Neural cell (in vitro differentiated cells): ENCODE measurements at regions not wholly inside any gene's neighbourhood (a gene's known extent, or its start where the extent isn't known, plus 50 kb on each side); places are given as distances from the start of the nearest gene placed in this dataset.

ENCODE experiments used
- CTCF ChIP-seq: fragments of 450-650 bp; IDR thresholded peaks from 2 replicates; pipeline ENCODE4 v1.5.1; 2014; ENCODE audit warnings: antibody characterized with exemption, mild to moderate bottlenecking, moderate library complexity; ENCODE audit not compliant: poor library complexity, severe bottlenecking
- EP300 ChIP-seq: fragments of 450-650 bp; conservative IDR thresholded peaks from 2 replicates; pipeline ENCODE4 v1.6.1; 2014; ENCODE audit warnings: antibody characterized with exemption, mild to moderate bottlenecking, moderate library complexity; ENCODE audit not compliant: poor library complexity, severe bottlenecking
- EZH2 ChIP-seq: fragments of 200-600, 300-800 bp; shearing (Covaris generic), sonication (generic); IDR thresholded peaks from 2 replicates; pipeline ENCODE4 v1.6.1; 2014; ENCODE audit warnings: antibody characterized with exemption, low read length, borderline replicate concordance, mild to moderate bottlenecking; ENCODE audit not compliant: insufficient read depth, poor library complexity, severe bottlenecking
- MXI1 ChIP-seq: fragments of 450-650 bp; conservative IDR thresholded peaks from 2 replicates; pipeline ENCODE4 v1.6.1; 2014; ENCODE audit warnings: antibody characterized with exemption, mild to moderate bottlenecking; ENCODE audit not compliant: poor library complexity, severe bottlenecking
- POLR2AphosphoS5 ChIP-seq: IDR thresholded peaks from 2 replicates; pipeline ENCODE4 v1.6.1; 2012
- RAD21 ChIP-seq: fragments of 450-650 bp; conservative IDR thresholded peaks from 2 replicates; pipeline ENCODE4 v1.6.1; 2014; ENCODE audit warnings: antibody characterized with exemption, mild to moderate bottlenecking, moderate library complexity
- REST ChIP-seq: IDR thresholded peaks from 2 replicates; pipeline ENCODE4 v1.6.1; 2012; ENCODE audit warnings: borderline replicate concordance

GRCh38 chrX:88101968-88102367 is 584.4 kb downstream of the KLHL4 start:
- TF ChIP-seq CTCF (no peak), POLR2AphosphoS5 (no peak), EP300 (no peak), MXI1 (no peak), RAD21 (no peak), EZH2 (no peak), REST (no peak)
